Mammary epithelial cell (primary cell): ENCODE measurements at regions not wholly inside any gene's neighbourhood (a gene's known extent, or its start where the extent isn't known, plus 50 kb on each side); places are given as distances from the start of the nearest gene placed in this dataset.

Experiments
- EZH2 ChIP-seq: IDR thresholded peaks from 2 replicates; pipeline ENCODE4 v1.6.1; 2012; ENCODE audit warnings: low read length, inconsistent platforms, borderline replicate concordance
- TF ChIP-seq, protein P1 (sequence below), 2 donors: IDR thresholded peaks in 1 of 2; conservative IDR thresholded peaks in 1 of 2; 2 replicates each; pipeline ENCODE4 v1.5.1; 2011 to 2012; ENCODE audit warnings: inconsistent platforms in 2 of 2, low read length in 2 of 2, mild to moderate bottlenecking in 2 of 2, control low read depth in 1 of 2, low read depth in 1 of 2; ENCODE audit not compliant: insufficient read depth in 1 of 2; ENCODE audit errors: extremely low read depth in 1 of 2

DNA sequence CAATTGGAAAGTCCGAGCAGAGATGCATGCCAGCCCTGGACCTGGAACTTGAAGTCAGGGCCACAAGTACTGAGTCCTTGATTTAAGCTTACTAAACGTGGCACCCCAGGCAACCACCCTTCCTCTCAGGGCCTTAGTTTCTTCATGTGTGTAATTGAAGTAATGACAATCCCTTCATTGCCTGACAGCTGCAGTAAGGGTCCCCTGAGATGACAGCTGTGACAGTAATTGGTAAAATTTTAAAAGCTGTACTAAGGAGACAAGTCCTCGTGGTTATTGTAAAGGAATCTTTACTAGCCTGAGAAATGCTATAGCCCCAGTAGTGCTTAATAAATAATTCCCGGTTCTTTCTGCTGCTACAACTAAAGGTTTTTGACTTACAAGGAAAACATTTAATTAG lies 175.1 kb upstream of the RADX start:
- TF ChIP-seq, protein P1, sequence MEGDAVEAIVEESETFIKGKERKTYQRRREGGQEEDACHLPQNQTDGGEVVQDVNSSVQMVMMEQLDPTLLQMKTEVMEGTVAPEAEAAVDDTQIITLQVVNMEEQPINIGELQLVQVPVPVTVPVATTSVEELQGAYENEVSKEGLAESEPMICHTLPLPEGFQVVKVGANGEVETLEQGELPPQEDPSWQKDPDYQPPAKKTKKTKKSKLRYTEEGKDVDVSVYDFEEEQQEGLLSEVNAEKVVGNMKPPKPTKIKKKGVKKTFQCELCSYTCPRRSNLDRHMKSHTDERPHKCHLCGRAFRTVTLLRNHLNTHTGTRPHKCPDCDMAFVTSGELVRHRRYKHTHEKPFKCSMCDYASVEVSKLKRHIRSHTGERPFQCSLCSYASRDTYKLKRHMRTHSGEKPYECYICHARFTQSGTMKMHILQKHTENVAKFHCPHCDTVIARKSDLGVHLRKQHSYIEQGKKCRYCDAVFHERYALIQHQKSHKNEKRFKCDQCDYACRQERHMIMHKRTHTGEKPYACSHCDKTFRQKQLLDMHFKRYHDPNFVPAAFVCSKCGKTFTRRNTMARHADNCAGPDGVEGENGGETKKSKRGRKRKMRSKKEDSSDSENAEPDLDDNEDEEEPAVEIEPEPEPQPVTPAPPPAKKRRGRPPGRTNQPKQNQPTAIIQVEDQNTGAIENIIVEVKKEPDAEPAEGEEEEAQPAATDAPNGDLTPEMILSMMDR (conservative IDR thresholded peaks at IDR 0.05 in 1 of 2, IDR thresholded peaks at IDR 0.05 in 1 of 2; ENCODE audit: extremely low read depth in 1 of 2, insufficient read depth in 1 of 2, low read depth in 1 of 2, low read length in 2 of 2), result no peak
- TF ChIP-seq EZH2, result no peak
